DND-41 (cell line): ENCODE measurements at regions not wholly inside any gene's neighbourhood (a gene's known extent, or its start where the extent isn't known, plus 50 kb on each side); places are given as distances from the start of the nearest gene placed in this dataset.

Experiments
- ATAC-seq: fragments of 200-7000 bp; cut with Tn5 transposase; 3 replicates; pipeline ENCODE4 v1.9.1; 2021; ENCODE audit warnings: low read depth; ENCODE audit not compliant: insufficient read depth
- DNase-seq: peaks from one replicate; pipeline ENCODE4 v3.0.0-alpha.2; 2020
- H2AFZ ChIP-seq: 2 replicates; pipeline ENCODE4 v1.6.0; 2012; ENCODE audit warnings: low read depth, low read length
- H3K27ac ChIP-seq: 2 replicates; pipeline ENCODE4 v1.5.1; 2012; ENCODE audit warnings: low read length, inconsistent platforms
- H3K27me3 ChIP-seq: fragments of 200-600 bp; sonication (generic); 2 replicates; pipeline ENCODE4 v1.6.0; 2012; ENCODE audit warnings: low read length, mild to moderate bottlenecking, inconsistent platforms; ENCODE audit not compliant: insufficient read depth, poor library complexity
- H3K36me3 ChIP-seq: 2 replicates; pipeline ENCODE4 v1.5.1; 2012; ENCODE audit warnings: low read length, inconsistent platforms; ENCODE audit not compliant: insufficient read depth
- H3K4me1 ChIP-seq: 2 replicates; pipeline ENCODE4 v1.5.1; 2012; ENCODE audit warnings: mild to moderate bottlenecking, low read length; ENCODE audit not compliant: insufficient read depth
- H3K4me2 ChIP-seq: 2 replicates; pipeline ENCODE4 v1.6.0; 2012; ENCODE audit warnings: mild to moderate bottlenecking, moderate library complexity, low read length, inconsistent platforms; ENCODE audit not compliant: insufficient read depth
- H3K4me3 ChIP-seq, 2 experiments: fragments of 200-600 bp in 1 of 2; shearing (Covaris generic) in 1 of 2; 2 replicates each; pipeline ENCODE4 v1.5.1; 2012 to 2016; ENCODE audit warnings: inconsistent platforms in 2 of 2, low read length in 2 of 2, mild to moderate bottlenecking in 2 of 2, low read depth in 1 of 2, moderate library complexity in 1 of 2
- H3K79me2 ChIP-seq: 2 replicates; pipeline ENCODE4 v1.6.0; 2012; ENCODE audit warnings: low read length, inconsistent platforms; ENCODE audit not compliant: insufficient read depth
- H3K9ac ChIP-seq: 2 replicates; pipeline ENCODE4 v1.6.0; 2012; ENCODE audit warnings: low read depth, mild to moderate bottlenecking, inconsistent platforms, low read length, moderate library complexity
- H3K9me3 ChIP-seq: 2 replicates; pipeline ENCODE4 v1.5.1; 2012; ENCODE audit warnings: low read length, moderate library complexity, mild to moderate bottlenecking, inconsistent platforms; ENCODE audit not compliant: insufficient read depth, severe bottlenecking
- H4K20me1 ChIP-seq: 2 replicates; pipeline ENCODE4 v1.6.0; 2012; ENCODE audit warnings: low read length; ENCODE audit not compliant: insufficient read depth
- EZH2 ChIP-seq: IDR thresholded peaks from 3 replicates; pipeline ENCODE4 v1.6.1; 2012; ENCODE audit warnings: borderline replicate concordance, low read depth, mild to moderate bottlenecking, moderate library complexity, low read length, inconsistent platforms; ENCODE audit not compliant: severe bottlenecking
- TF ChIP-seq, protein P1 (sequence below): IDR thresholded peaks from 2 replicates; pipeline ENCODE4 v1.5.1; 2012; ENCODE audit warnings: borderline replicate concordance, low read length, moderate library complexity, mild to moderate bottlenecking; ENCODE audit not compliant: poor library complexity, severe bottlenecking; ENCODE audit errors: extremely low read depth

DNA sequence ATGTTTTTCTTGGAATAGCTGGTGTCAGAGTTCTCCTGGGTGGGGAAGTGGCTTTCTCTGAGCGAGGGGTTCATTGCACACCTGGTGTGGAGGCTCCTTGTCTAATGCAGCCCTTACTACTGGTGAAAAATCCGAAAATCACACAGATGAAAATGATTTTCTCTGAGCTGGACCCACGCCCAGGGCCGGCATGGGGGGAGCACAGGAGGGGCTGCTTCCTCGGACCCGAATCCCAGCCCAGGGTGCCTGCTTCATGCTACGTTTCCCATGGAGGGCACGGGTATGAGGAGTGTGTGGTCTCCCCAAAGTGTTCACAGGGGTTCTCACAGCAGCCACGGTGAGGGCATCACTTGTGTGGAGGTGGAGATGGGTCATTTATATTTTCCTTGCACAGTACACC, 288.0 kb upstream of the HDAC4 start:
- no peak for ATAC-seq
- TF ChIP-seq, protein P1, sequence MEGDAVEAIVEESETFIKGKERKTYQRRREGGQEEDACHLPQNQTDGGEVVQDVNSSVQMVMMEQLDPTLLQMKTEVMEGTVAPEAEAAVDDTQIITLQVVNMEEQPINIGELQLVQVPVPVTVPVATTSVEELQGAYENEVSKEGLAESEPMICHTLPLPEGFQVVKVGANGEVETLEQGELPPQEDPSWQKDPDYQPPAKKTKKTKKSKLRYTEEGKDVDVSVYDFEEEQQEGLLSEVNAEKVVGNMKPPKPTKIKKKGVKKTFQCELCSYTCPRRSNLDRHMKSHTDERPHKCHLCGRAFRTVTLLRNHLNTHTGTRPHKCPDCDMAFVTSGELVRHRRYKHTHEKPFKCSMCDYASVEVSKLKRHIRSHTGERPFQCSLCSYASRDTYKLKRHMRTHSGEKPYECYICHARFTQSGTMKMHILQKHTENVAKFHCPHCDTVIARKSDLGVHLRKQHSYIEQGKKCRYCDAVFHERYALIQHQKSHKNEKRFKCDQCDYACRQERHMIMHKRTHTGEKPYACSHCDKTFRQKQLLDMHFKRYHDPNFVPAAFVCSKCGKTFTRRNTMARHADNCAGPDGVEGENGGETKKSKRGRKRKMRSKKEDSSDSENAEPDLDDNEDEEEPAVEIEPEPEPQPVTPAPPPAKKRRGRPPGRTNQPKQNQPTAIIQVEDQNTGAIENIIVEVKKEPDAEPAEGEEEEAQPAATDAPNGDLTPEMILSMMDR, result no peak
- TF ChIP-seq EZH2, result no peak
- Histone ChIP-seq H3K4me2 (no peak overlapping the region), H3K27ac (no peak overlapping the region), H3K27me3 (no peaks in the 10 kb centered on the region), H3K4me3 (no peak overlapping the region), H2AFZ (no peak overlapping the region), H3K9ac (no peak overlapping the region), H3K36me3 (no peaks in the 10 kb centered on the region), H3K79me2 (no peaks in the 10 kb centered on the region), H4K20me1 (no peaks in the 10 kb centered on the region), H3K9me3 (no peaks in the 10 kb centered on the region), H3K4me1 (peaks cover 11% of the 10 kb centered on the region)
- no peak for DNase-seq

DNA sequence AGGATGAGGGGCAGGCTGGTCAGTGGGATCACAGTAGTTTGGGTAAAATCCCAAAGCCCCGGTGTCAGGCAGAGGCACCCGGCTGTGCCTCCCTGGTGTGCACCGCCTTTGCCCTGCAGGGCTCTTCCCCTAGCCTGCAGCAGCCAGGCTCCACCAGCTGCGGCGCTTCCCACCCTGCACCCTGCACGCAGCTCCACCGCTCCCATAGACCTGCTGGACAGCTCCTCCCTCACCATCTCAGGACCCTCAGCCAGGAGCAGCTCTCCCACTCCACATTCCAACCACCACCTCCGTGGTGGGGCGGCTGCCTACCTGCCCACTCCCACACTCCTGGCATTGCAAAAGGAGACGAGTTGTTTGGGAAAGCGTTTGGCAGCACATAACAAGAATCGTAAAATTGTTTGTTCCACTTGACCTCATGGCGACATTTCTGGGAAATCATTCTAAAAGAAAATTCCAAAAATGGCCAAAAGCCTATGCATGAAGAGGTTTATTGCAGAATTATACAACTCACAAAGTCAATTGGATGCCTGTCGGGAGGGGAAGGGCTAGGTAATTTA, 287.4 kb upstream of the HDAC4 start:
- Histone ChIP-seq H3K4me1 (peaks cover 11% of the 10 kb centered on the region), H3K79me2 (no peaks in the 10 kb centered on the region), H3K4me2 (no peak overlapping the region), H3K27me3 (no peaks in the 10 kb centered on the region), H4K20me1 (no peaks in the 10 kb centered on the region), H3K27ac (0 out of 2 replicates have a peak overlapping the region, but pooled peaks have one; percentile 17), H3K9me3 (peaks cover under 1% of the 10 kb centered on the region), H2AFZ (no peak overlapping the region), H3K9ac (no peak overlapping the region), H3K4me3 (no peak overlapping the region), H3K36me3 (no peaks in the 10 kb centered on the region)
- no peak for TF ChIP-seq EZH2
- TF ChIP-seq, protein P1, result peak; percentile 49
- DNase-seq, result peak; percentile 18
- ATAC-seq, result peak; percentile 79

DNA sequence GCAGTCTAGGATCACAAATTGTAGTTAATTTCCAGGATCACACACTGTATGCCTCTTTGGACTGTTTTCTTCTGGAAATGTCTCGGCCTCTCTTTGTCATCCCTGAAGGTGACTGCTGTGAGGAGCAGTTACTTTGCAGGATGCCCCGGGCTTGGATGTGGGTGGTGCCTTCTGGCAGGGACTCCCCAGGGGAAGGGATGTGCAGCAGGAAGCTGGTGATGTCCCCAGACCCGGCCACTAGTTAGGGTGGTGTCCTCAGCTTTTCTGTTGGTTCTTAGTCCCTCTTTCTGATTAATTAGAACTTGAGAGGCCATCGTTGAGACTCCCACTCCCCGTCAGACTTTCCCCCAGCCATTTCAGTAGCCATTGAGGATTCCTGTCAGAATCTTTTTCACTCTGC, 286.6 kb upstream of the HDAC4 start:
- no peak for TF ChIP-seq EZH2
- Histone ChIP-seq H3K9me3 (peaks cover 4% of the 10 kb centered on the region), H4K20me1 (no peaks in the 10 kb centered on the region), H3K9ac (no peak overlapping the region), H3K4me2 (no peak overlapping the region), H3K27me3 (no peaks in the 10 kb centered on the region), H2AFZ (no peak overlapping the region), H3K4me3 (no peak overlapping the region), H3K27ac (no peak overlapping the region), H3K36me3 (no peaks in the 10 kb centered on the region), H3K79me2 (no peaks in the 10 kb centered on the region), H3K4me1 (peaks cover 11% of the 10 kb centered on the region)
- no peak for ATAC-seq
- peak; percentile 4 for DNase-seq

DNA sequence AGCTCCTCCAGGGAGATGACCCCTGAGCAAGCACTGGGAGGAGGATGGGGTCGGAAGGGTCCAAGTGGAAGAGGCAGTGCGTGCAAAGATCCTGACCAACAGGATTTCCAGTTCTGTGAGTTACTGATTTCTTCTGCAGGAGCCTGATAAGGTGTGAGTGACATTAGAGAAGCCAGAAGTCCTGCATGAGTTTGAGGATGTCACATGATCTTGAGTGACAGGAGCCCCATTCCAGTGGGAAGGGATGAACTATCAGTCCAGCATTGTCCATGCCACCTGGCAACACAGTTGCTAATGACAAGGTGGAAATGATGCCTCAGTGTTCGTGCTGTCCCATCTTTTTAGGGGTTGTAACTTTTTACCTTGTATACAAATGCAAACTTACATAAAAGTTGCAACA, 285.1 kb upstream of the HDAC4 start:
- Histone ChIP-seq H3K79me2 (no peaks in the 10 kb centered on the region), H3K27me3 (no peaks in the 10 kb centered on the region), H4K20me1 (no peaks in the 10 kb centered on the region), H3K36me3 (no peaks in the 10 kb centered on the region), H3K4me3 (no peak overlapping the region), H3K4me2 (no peak overlapping the region), H3K9ac (no peak overlapping the region), H3K9me3 (peaks cover 4% of the 10 kb centered on the region), H3K27ac (no peak overlapping the region), H3K4me1 (peaks cover 11% of the 10 kb centered on the region), H2AFZ (no peak overlapping the region)
- ATAC-seq, result no peak
- DNase-seq, result no peak
- TF ChIP-seq EZH2, result no peak
- TF ChIP-seq, protein P1, result no peak
